Thymus (tissue), 11 donors: ENCODE measurements at regions not wholly inside any gene's neighbourhood (a gene's known extent, or its start where the extent isn't known, plus 50 kb on each side); places are given as distances from the start of the nearest gene placed in this dataset.
"Not testable (repeated sequence)": the region's sequence is repeated elsewhere in the genome, so short reads cannot be mapped to it uniquely, and the experiment has no call there.

Experiments
- DNase-seq, 9 donors: peaks; one replicate each; pipeline ENCODE4 v3.0.0-alpha.2; 2013; ENCODE audit warnings: low spot score in 9 of 9, low read depth in 6 of 9, missing footprints in 1 of 9
- H3K27ac ChIP-seq, 2 donors: one replicate each; pipeline ENCODE4 v1.5.1; 2013; ENCODE audit warnings: control low read depth in 1 of 2, low read depth in 1 of 2, low read length in 1 of 2, mild to moderate bottlenecking in 1 of 2, moderate library complexity in 1 of 2
- H3K27me3 ChIP-seq, 2 donors: one replicate each; pipeline ENCODE4 v1.5.1; 2013; ENCODE audit warnings: low read length in 1 of 2; ENCODE audit not compliant: control insufficient read depth in 2 of 2, insufficient read depth in 1 of 2
- H3K36me3 ChIP-seq, 2 donors: one replicate each; pipeline ENCODE4 v1.5.1; 2013; ENCODE audit warnings: low read length in 1 of 2, mild to moderate bottlenecking in 1 of 2, moderate library complexity in 1 of 2; ENCODE audit not compliant: control insufficient read depth in 2 of 2, insufficient read depth in 2 of 2
- H3K4me1 ChIP-seq, 2 donors: one replicate each; pipeline ENCODE4 v1.5.1; 2013; ENCODE audit warnings: low read length in 2 of 2; ENCODE audit not compliant: control insufficient read depth in 2 of 2, insufficient read depth in 2 of 2
- H3K4me3 ChIP-seq, 2 donors: one replicate each; pipeline ENCODE4 v1.5.1; 2013; ENCODE audit warnings: low read length in 2 of 2, control low read depth in 1 of 2, mild to moderate bottlenecking in 1 of 2
- H3K9me3 ChIP-seq, 2 donors: one replicate each; pipeline ENCODE4 v1.5.1; 2013; ENCODE audit warnings: low read length in 1 of 2, mild to moderate bottlenecking in 1 of 2; ENCODE audit not compliant: control insufficient read depth in 2 of 2, insufficient read depth in 1 of 2
- WGBS: extraction: QIAGEN DNeasy Blood & Tissue Kit; methylation state at CpG from one replicate; pipeline ENCODE4 v1.1.7; 2013; 5-methylcytosine and 5-hydroxymethylcytosine counted together
- donor health status: healthy.

DNA sequence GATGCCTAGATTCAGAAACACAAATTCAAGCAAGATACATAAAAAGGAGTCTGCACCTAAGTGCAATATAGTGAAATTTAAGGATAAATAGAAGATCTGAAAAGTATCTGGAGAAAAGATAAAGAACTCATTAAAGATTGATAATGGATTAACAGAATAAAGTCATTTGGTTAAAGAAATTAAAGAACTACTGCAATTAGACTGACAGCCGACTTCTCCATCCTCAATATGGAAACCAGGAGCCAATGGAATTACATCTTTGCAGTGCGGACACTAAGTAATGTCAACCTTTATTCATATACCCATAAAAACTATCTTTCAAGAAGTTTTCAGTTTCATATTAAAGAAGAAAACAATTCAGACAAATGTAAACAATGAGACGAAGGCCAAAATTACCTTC, 81.0 kb downstream of the MRPL36 start:
- Histone ChIP-seq H3K36me3 (no peaks in the 10 kb centered on the region), H3K4me3 (no peak overlapping the region), H3K4me1 (no peaks in the 10 kb centered on the region), H3K27ac (no peak overlapping the region), H3K27me3 (no peaks in the 10 kb centered on the region), H3K9me3 (no peaks in the 10 kb centered on the region)
- WGBS, result 74% methylated on average over 3 of the region's 3 CpGs
- no peak for DNase-seq

DNA sequence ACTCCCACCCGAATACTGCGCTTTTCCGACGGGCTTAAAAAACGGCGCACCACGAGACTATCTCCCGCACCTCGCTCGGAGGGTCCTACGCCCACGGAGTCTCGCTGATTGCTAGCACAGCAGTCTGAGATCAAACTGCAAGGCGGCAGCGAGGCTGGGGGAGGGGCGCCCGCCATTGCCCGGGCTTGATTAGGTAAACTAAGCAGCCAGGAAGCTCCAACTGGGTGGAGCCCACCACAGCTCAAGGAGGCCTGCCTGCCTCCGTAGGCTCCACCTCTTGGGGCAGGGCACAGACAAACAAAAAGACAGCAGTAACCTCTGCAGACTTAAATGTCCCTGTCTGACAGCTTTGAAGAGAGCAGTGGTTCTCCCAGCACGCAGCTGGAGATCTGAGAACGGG, 89.5 kb downstream of the MRPL36 start:
- peaks cover 4 to 19% of the 10 kb centered on the region in 2 donors for H3K27me3 ChIP-seq
- 29% methylated on average over 15 of the region's 21 CpGs for WGBS
- H3K36me3 ChIP-seq, H3K9me3 ChIP-seq, H3K27ac ChIP-seq, DNase-seq, H3K4me3 ChIP-seq, H3K4me1 ChIP-seq: not testable (repeated sequence)

DNA sequence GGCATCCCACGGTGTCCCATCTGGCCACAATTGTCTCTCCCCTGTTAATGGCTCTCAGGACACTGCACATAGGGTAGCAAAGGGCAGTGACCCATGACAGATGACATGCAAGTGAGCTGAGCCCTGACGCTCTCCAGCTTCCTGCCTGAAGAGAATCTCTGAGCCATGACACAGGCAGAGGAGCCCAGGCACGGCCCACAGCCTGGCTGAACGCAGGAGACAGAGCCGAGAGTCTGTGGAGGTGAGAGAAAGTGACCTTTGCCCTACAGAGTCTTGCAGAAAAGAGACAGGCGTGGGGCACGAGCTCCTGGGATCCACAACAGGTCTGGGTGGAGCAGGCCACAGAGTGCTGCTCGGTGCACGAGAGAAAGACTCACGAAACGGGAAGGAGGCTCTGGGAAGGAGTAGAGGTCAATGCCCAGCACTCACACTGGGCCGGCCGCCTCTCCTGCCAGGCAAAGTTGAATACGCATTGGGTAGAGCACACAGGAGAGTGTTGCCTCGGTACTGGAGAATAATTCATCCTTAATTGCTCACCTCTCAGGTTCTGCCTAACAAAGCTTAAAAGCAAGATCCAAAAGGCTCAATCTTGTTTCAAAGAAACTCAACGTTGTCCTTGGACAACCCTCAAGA, 90.3 kb downstream of the MRPL36 start:
- Histone ChIP-seq H3K27ac (peak overlapping the region in 1 of 2 donors; percentile 15), H3K4me3 (no peak overlapping the region), H3K9me3 (peaks cover 0 to 4% of the 10 kb centered on the region in 2 donors), H3K36me3 (no peaks in the 10 kb centered on the region), H3K4me1 (no peaks in the 10 kb centered on the region), H3K27me3 (peaks cover 4 to 19% of the 10 kb centered on the region in 2 donors)
- 55% methylated on average over 16 of the region's 16 CpGs for WGBS
- DNase-seq, result no peak

DNA sequence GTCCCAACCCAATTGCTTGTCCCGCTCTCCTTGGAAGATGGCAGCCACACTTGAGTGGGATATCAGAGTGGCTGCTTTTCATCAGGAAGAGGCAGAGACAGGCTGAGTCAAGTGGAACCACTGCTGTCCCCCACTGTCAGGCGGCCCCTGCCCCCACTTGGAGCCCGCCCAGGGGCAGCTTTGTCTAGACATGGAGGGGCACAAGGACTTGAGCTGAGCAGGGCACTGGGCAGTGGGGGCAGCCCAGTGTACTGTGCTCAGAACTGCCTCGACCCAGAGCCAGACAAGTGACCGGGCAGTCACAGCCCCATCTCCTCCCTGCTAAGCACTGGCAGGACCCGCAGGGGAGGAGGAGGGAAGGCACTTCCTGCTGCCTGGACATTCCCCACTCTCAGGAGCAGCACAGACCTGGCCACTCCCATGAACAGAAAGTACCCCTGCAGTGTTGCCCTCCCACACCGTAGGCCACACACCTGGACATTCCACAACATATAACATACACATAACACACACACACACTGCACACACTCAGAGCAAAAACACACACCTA, 91.0 kb downstream of the MRPL36 start:
- WGBS, result 65% methylated on average over 7 of the region's 7 CpGs
- no peak for DNase-seq

DNA sequence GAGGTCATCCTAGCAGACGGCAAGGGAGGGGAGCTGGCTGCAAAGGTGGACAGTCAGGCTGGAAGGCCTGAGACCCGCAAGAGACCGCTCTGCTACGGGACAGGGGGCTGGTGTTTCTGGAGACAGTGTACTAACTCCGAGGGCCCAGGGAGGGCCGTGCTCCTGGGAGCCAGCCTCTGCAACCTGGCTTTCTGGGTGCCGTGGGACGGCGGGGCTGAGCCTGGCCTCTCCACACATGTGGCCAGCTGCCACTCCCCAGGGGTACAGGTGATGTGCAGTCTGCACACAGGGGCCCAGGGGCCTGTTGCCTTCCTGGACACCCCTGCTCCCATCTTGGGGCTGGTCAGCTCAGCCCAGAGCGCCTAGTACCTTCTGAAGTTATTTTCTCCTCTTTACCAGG, 92.2 kb downstream of the MRPL36 start:
- Histone ChIP-seq H3K4me3 (no peak overlapping the region), H3K9me3 (peaks cover 0 to 4% of the 10 kb centered on the region in 2 donors), H3K36me3 (no peaks in the 10 kb centered on the region), H3K27me3 (peaks cover 4 to 23% of the 10 kb centered on the region in 2 donors), H3K27ac (no peak overlapping the region), H3K4me1 (no peaks in the 10 kb centered on the region)
- no peak for DNase-seq
- 91% methylated on average over 10 of the region's 10 CpGs for WGBS

More for the DNA sequence above, 91.0 kb downstream of the MRPL36 start:
- peaks cover 0 to 4% of the 10 kb centered on the region in 2 donors for H3K9me3 ChIP-seq
- H3K36me3 ChIP-seq, result no peaks in the 10 kb centered on the region
- H3K4me3 ChIP-seq, result no peak overlapping the region
- H3K4me1 ChIP-seq, result no peaks in the 10 kb centered on the region
- peaks cover 4 to 19% of the 10 kb centered on the region in 2 donors for H3K27me3 ChIP-seq
- no peak overlapping the region for H3K27ac ChIP-seq

DNA sequence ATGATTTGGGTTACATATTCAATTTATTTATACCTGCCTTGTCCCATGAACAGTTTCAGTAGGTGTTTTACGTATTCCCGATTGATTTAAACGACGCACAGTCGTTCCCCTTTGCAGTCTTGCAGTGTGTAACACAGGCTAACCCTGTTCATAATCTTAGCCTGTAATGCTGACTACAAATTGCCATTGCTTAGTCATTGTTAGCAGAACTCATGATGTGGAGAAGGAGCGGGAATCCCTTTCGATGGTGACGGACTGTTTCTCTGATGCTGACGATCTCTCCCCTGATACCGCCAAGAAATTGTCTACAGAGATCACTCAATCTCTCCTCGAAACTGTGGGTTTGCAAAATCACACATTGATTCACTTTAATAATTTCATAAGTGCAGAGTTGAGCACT, 93.2 kb downstream of the MRPL36 start:
- 87% methylated on average over 11 of the region's 11 CpGs for WGBS
- no peak for DNase-seq
- Histone ChIP-seq H3K27me3 (peaks cover 4 to 30% of the 10 kb centered on the region in 2 donors), H3K9me3 (peaks cover 0 to 4% of the 10 kb centered on the region in 2 donors), H3K36me3 (no peaks in the 10 kb centered on the region), H3K4me3 (no peak overlapping the region), H3K4me1 (no peaks in the 10 kb centered on the region), H3K27ac (no peak overlapping the region)

DNA sequence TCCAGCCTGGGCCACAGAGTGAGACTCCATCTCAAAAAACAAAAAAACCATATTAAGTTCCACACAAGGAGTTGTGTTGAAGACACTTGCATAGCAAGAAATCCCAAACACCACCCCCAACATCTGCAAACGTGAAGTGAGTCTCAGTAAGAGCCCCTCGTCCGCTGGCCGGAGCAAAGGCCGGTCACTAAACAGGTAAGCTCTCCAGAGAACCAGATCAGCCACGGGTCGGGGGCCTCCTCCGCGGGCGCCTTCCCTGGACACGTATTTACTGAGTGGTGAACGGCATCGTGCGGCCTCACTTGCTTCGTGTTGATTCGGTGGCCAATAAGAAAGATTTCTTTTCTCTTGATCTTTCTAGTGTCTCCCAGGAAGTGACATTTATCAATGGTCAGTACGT, 93.6 kb downstream of the MRPL36 start:
- H3K4me3 ChIP-seq, result no peak overlapping the region
- H3K27me3 ChIP-seq, result peaks cover 4 to 30% of the 10 kb centered on the region in 2 donors
- WGBS, result 92% methylated on average over 17 of the region's 17 CpGs
- DNase-seq, result no peak
- no peaks in the 10 kb centered on the region for H3K4me1 ChIP-seq
- no peak overlapping the region for H3K27ac ChIP-seq
- peaks cover 0 to 4% of the 10 kb centered on the region in 2 donors for H3K9me3 ChIP-seq
- H3K36me3 ChIP-seq, result no peaks in the 10 kb centered on the region

DNA sequence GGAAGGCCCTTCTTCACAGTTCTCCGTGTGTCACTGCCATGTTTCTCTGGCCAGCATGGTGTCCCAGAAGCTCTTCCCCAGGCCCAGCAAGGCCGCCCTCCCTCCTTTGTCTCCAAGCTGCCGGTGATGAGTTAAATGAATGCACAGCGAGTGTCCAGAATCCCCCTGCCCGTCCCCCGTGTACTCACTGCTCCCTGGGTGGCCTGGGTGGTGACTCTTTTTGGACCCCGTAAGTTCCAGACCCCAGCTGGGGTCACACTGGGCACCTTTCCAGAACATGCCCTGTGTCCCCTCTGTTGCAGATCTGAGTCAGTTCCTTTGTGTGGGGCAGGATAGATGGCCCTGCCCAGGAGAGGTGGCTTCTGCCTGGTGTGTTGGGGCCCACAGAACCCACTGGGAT, 95.0 kb downstream of the MRPL36 start:
- H3K27ac ChIP-seq, result no peak overlapping the region
- no peaks in the 10 kb centered on the region for H3K36me3 ChIP-seq
- 90% methylated on average over 7 of the region's 7 CpGs for WGBS
- H3K27me3 ChIP-seq, result peaks cover 4 to 30% of the 10 kb centered on the region in 2 donors
- H3K9me3 ChIP-seq, result peaks cover 0 to 4% of the 10 kb centered on the region in 2 donors
- no peak for DNase-seq
- H3K4me1 ChIP-seq, result no peaks in the 10 kb centered on the region
- H3K4me3 ChIP-seq, result no peak overlapping the region

DNA sequence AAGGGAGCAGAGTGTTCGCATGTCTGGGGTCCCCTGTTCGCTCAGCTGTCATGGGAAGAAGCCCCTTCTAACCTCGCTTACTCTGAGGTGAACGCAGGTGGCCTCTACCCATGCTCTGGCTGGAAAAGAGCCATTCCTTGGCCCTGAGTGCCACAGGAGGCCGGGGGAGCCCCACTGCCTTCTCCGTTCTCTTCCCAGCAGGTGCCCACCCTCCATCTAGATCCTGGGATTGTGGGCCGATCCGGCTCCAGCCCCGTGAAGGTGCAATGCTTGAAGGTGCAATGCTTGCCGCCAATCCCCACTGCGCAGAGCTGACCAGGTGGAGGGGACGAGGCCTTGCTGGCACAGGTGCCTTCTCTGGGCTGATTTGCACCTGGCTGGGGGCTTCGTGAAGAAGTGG, 95.4 kb downstream of the MRPL36 start:
- no peak overlapping the region for H3K27ac ChIP-seq
- 93% methylated on average over 13 of the region's 13 CpGs for WGBS
- peaks cover 4 to 29% of the 10 kb centered on the region in 2 donors for H3K27me3 ChIP-seq

More for the DNA sequence above, 95.4 kb downstream of the MRPL36 start:
- no peak overlapping the region for H3K4me3 ChIP-seq
- H3K36me3 ChIP-seq, result no peaks in the 10 kb centered on the region
- peaks cover 0 to 2% of the 10 kb centered on the region in 2 donors for H3K9me3 ChIP-seq
- DNase-seq, result no peak
- H3K4me1 ChIP-seq, result no peaks in the 10 kb centered on the region
